ENCODE measurements at regions not wholly inside any gene's neighbourhood (a gene's known extent, or its start where the extent isn't known, plus 50 kb on each side); places are given as distances from the start of the nearest gene placed in this dataset.

DNA sequence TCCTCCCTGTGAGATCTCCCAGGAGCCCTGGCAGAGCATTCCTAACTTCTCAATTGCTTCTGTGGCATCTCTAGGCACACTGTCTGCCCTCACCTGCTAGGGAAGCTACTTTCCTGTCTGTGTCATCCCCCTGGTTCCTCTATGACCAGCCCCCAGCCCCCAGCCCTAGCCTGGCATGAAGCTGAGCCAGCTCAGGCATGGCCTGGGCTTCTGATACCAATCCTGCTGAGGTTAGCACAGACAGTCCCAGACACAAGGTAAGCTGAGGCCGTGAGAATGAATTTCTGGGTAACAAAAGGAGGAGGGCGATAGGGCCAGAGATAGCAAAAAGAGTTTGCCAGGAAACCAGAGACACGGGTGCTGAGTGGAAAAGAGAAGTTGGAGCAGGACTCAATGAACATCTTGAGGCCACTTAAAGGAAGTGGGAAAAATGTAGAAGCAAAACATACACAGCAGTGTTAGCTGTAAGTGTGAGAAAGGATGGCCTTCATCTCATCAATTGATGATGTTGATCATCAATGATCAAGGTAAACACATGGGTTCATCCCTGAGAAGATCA, 87.6 kb upstream of the PICALM start:
- DNase-seq (no peak), ATAC-seq (peak; percentile 37)
- TF ChIP-seq, protein P1, sequence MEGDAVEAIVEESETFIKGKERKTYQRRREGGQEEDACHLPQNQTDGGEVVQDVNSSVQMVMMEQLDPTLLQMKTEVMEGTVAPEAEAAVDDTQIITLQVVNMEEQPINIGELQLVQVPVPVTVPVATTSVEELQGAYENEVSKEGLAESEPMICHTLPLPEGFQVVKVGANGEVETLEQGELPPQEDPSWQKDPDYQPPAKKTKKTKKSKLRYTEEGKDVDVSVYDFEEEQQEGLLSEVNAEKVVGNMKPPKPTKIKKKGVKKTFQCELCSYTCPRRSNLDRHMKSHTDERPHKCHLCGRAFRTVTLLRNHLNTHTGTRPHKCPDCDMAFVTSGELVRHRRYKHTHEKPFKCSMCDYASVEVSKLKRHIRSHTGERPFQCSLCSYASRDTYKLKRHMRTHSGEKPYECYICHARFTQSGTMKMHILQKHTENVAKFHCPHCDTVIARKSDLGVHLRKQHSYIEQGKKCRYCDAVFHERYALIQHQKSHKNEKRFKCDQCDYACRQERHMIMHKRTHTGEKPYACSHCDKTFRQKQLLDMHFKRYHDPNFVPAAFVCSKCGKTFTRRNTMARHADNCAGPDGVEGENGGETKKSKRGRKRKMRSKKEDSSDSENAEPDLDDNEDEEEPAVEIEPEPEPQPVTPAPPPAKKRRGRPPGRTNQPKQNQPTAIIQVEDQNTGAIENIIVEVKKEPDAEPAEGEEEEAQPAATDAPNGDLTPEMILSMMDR (IDR thresholded peaks at IDR 0.05) = no peak
- Histone ChIP-seq H3K27ac (no peak overlapping the region), H3K9me3 (no peaks in the 10 kb centered on the region), H3K36me3 (no peaks in the 10 kb centered on the region), H3K27me3 (no peaks in the 10 kb centered on the region), H3K4me1 (peaks cover 14% of the 10 kb centered on the region), H3K4me3 (no peak overlapping the region)
- intact Hi-C loops (cut with DNase I) = no loop called here

DNA sequence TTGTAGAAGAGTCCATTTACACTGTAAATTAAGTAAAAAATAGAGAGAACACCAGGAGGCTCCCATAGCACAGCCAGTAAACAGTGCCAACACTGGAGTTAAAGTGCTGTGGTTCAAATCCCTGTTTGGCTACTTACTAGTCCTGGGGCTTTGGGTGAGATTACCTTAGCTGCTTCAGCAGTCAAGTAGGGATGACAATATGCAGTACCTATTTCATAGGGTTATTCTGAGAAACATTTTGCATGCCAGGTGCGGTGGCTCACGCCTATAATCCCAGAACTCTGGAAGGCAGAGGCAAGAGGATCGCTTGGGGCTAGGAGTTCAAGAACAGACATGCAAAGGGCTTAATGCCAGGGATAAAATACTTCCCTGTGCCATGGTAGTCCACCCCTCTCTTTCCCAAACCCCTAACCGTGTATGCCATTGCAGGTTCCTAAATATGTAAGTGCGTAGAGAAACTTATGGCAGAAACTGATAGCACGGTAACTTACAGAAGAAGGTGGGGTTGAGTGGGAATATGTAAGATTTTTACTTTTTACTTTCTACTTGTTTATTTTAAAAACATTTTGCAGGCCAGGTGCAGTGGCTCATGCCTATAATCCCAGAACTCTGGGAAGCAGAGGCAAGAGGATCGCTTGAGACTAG, 86.4 kb upstream of the PICALM start:
- ATAC-seq (no peak), DNase-seq (no peak)
- no peaks in the 10 kb centered on the region for H3K36me3 ChIP-seq
- no peak overlapping the region for H3K27ac ChIP-seq
- H3K4me1 ChIP-seq = peaks cover 26% of the 10 kb centered on the region
- no peaks in the 10 kb centered on the region for H3K9me3 ChIP-seq
- H3K27me3 ChIP-seq = no peaks in the 10 kb centered on the region
- TF ChIP-seq, protein P1 (IDR thresholded peaks at IDR 0.05) = no peak
- no peak overlapping the region for H3K4me3 ChIP-seq
- intact Hi-C loops (cut with DNase I) = no loop called here

DNA sequence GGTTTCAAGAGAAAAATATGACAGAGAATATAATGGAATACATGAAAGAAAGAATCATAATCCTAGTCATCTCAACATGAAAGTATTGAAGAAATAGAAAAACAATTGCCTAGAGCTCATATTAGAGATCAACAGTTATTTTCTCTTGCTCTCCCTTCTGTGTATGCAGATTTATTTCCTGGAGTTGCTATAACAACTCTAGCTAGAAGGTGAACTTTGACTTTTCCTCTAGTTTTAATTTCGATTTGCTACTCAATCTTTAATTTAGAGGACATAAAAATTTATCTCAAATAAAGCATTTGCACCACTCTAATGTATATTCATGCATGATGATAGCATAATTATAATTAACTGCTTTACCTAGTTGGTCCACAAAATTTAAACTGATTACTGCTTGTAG, 84.6 kb upstream of the PICALM start:
- Histone ChIP-seq H3K4me3 (no peak overlapping the region), H3K9me3 (no peaks in the 10 kb centered on the region), H3K36me3 (no peaks in the 10 kb centered on the region), H3K27ac (no peak overlapping the region), H3K27me3 (no peaks in the 10 kb centered on the region), H3K4me1 (peaks cover 28% of the 10 kb centered on the region)
- TF ChIP-seq, protein P1 (IDR thresholded peaks at IDR 0.05) = no peak
- no peak for DNase-seq
- intact Hi-C loops (cut with DNase I) = no loop called here
- ATAC-seq = no peak

DNA sequence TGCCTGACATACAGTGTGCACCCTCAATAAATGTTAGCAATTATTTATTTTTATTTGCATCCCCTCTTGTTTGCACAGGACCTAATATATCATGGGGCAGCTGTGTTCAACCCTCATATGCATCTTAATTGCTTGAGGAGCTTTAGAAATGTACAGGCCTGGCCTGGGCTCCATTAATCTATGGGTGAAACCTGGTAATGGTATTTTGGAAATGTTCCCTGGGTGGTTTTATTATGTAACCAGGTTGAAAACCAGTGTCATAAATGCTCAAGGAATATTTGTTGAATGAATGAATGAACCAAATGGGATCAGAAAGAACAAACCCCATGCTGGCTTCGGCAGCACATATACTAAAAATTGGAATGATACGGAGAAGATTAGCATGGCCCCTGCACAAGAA, 84.0 kb upstream of the PICALM start:
- Histone ChIP-seq H3K27me3 (no peaks in the 10 kb centered on the region), H3K4me3 (no peak overlapping the region), H3K9me3 (no peaks in the 10 kb centered on the region), H3K36me3 (no peaks in the 10 kb centered on the region), H3K4me1 (peaks cover 28% of the 10 kb centered on the region), H3K27ac (no peak overlapping the region)
- no peak for ATAC-seq
- DNase-seq = no peak
- intact Hi-C loops (cut with DNase I) = no loop called here
- TF ChIP-seq, protein P1 (IDR thresholded peaks at IDR 0.05) = no peak

DNA sequence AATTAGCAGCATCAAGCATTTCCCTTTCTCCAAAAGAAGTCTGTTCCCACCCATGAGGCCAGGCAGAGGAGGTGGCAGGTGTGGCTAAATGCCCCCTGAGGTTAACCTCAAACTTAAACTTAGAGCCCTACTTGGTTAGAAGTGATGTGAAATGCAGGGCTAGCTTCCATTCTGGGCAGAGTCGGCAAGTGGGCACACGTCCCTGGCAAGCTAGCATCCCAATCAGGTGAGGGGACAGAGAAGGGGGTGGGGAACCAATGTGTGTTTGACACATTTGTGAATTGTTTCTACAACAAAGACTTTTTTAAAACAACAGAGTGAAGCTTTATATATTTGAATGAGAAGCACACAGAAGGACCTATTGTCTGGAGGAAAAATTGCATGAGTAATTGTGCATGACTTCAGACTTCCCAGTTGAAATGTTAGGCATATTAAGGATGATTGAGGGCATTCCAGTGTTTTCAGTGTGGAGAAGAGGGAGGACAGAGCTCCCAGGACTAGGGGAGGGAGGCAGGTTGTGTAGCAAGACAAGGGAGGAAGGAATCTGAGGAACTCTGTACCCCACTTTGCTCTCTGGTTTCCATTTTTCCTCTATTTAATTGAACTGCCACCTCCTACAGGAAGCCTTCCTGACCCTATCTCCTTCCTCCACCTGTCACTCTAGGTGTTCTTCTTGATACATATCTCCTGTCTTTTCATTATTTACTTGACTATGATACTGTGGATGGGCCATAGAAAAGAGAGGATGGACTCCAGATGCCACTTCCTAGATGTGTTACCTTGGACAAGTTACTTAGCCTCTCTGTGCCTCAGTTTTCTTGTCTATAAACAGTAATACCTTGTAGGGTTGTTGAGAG, 83.3 kb upstream of the PICALM start:
- intact Hi-C loops (cut with DNase I) = no loop called here
- TF ChIP-seq, protein P1 (IDR thresholded peaks at IDR 0.05) = no peak
- Histone ChIP-seq H3K9me3 (no peaks in the 10 kb centered on the region), H3K4me3 (no peak overlapping the region), H3K27ac (peak overlapping the region; percentile 67), H3K36me3 (no peaks in the 10 kb centered on the region), H3K27me3 (no peaks in the 10 kb centered on the region), H3K4me1 (peaks cover 28% of the 10 kb centered on the region)
- ATAC-seq (no peak), DNase-seq (no peak)

Measured in upper lobe of right lung (tissue), 1 donor.